ENCODE measurements at regions not wholly inside any gene's neighbourhood (a gene's known extent, or its start where the extent isn't known, plus 50 kb on each side); places are given as distances from the start of the nearest gene placed in this dataset.

- no peak for ATAC-seq
- H3K4me3 ChIP-seq = no peak overlapping the region
- TF ChIP-seq CTCF (IDR thresholded peaks at IDR 0.05) = no peak
- H3K27ac ChIP-seq = no peak overlapping the region
- intact Hi-C loops (cut with DNase I) = no loop called here
- DNase-seq = no peak
- no peaks in the 10 kb centered on the region for H3K27me3 ChIP-seq (ENCODE audit: low read depth)
- H3K4me1 ChIP-seq = no peaks in the 10 kb centered on the region
- no peaks in the 10 kb centered on the region for H3K9me3 ChIP-seq
- no peaks in the 10 kb centered on the region for H3K36me3 ChIP-seq
Observed at GRCh38 chr1:57860931-57861565, 437.2 kb upstream of the DAB1 start.

GRCh38 chr1:57860325-57860724 lies 436.5 kb upstream of the DAB1 start:
- H3K9me3 ChIP-seq = no peaks in the 10 kb centered on the region
- H3K36me3 ChIP-seq = no peaks in the 10 kb centered on the region
- no peaks in the 10 kb centered on the region for H3K4me1 ChIP-seq
- intact Hi-C loops (cut with DNase I) = no loop called here
- DNase-seq (no peak), ATAC-seq (no peak)
- no peak overlapping the region for H3K27ac ChIP-seq
- no peak overlapping the region for H3K4me3 ChIP-seq
- no peak for TF ChIP-seq CTCF (IDR thresholded peaks at IDR 0.05)
- H3K27me3 ChIP-seq (ENCODE audit: low read depth) = no peaks in the 10 kb centered on the region

GRCh38 chr1:57858740-57859139 lies 434.9 kb upstream of the DAB1 start:
- no peak for DNase-seq
- H3K36me3 ChIP-seq = no peaks in the 10 kb centered on the region
- no peaks in the 10 kb centered on the region for H3K27me3 ChIP-seq (ENCODE audit: low read depth)

GRCh38 chr1:57857809-57858208 lies 433.9 kb upstream of the DAB1 start:
- intact Hi-C loops (cut with DNase I) = no loop called here
- TF ChIP-seq CTCF (IDR thresholded peaks at IDR 0.05) = no peak
- no peak for ATAC-seq
- no peak overlapping the region for H3K4me3 ChIP-seq
- H3K9me3 ChIP-seq = no peaks in the 10 kb centered on the region
- DNase-seq = no peak
- no peaks in the 10 kb centered on the region for H3K27me3 ChIP-seq (ENCODE audit: low read depth)
- H3K36me3 ChIP-seq = no peaks in the 10 kb centered on the region
- H3K27ac ChIP-seq = no peak overlapping the region
- no peaks in the 10 kb centered on the region for H3K4me1 ChIP-seq

More at GRCh38 chr1:57858740-57859139, 434.9 kb upstream of the DAB1 start:
- H3K4me1 ChIP-seq = no peaks in the 10 kb centered on the region
- no peak overlapping the region for H3K4me3 ChIP-seq
- ATAC-seq = no peak
- no peaks in the 10 kb centered on the region for H3K9me3 ChIP-seq
- H3K27ac ChIP-seq = no peak overlapping the region
- TF ChIP-seq CTCF (IDR thresholded peaks at IDR 0.05) = no peak
- intact Hi-C loops (cut with DNase I) = no loop called here

- TF ChIP-seq CTCF (IDR thresholded peaks at IDR 0.05) = no peak
- H3K9me3 ChIP-seq = no peaks in the 10 kb centered on the region
- no peak overlapping the region for H3K27ac ChIP-seq
- intact Hi-C loops (cut with DNase I) = no loop called here
- no peaks in the 10 kb centered on the region for H3K27me3 ChIP-seq (ENCODE audit: low read depth)
- no peak overlapping the region for H3K4me3 ChIP-seq
- no peaks in the 10 kb centered on the region for H3K4me1 ChIP-seq
- H3K36me3 ChIP-seq = no peaks in the 10 kb centered on the region
- ATAC-seq = no peak
- no peak for DNase-seq
Observed at GRCh38 chr1:57854436-57854835, 430.6 kb upstream of the DAB1 start.
